H1 (cell line): ENCODE measurements at regions not wholly inside any gene's neighbourhood (a gene's known extent, or its start where the extent isn't known, plus 50 kb on each side); places are given as distances from the start of the nearest gene placed in this dataset.

ENCODE experiments used
- ASH2L ChIP-seq: fragments of 200-600, 300-600 bp; sonication (generic); IDR thresholded peaks from one replicate; pipeline ENCODE4 v1.7.1; 2017; ENCODE audit warnings: low read length
- CHD1 ChIP-seq: IDR thresholded peaks from 2 replicates; pipeline ENCODE4 v1.6.1; 2012; ENCODE audit warnings: low read depth, low read length, improper control_type of control experiment
- CHD2 ChIP-seq: IDR thresholded peaks from 2 replicates; pipeline ENCODE4 v1.6.1; 2012; ENCODE audit warnings: low read length, improper control_type of control experiment
- E2F6 ChIP-seq: IDR thresholded peaks from 2 replicates; pipeline ENCODE4 v1.6.1; 2012; ENCODE audit warnings: inconsistent platforms
- EGR1 ChIP-seq: IDR thresholded peaks from 2 replicates; pipeline ENCODE4 v1.6.1; 2011; ENCODE audit warnings: low read depth, low read length, borderline replicate concordance
- MAFK ChIP-seq: IDR thresholded peaks from 2 replicates; pipeline ENCODE4 v1.6.1; 2012; ENCODE audit warnings: low read depth, mild to moderate bottlenecking, improper control_type of control experiment, low read length
- NANOG ChIP-seq: IDR thresholded peaks from 2 replicates; pipeline ENCODE4 v1.6.1; 2011; ENCODE audit warnings: low read length, low read depth, mild to moderate bottlenecking, inconsistent platforms; ENCODE audit not compliant: insufficient read depth, poor library complexity, severe bottlenecking
- SIN3A ChIP-seq, 2 experiments: IDR thresholded peaks in 1 of 2; conservative IDR thresholded peaks in 1 of 2; 2 replicates each; pipeline ENCODE4 v1.6.1; 2011 to 2012; ENCODE audit warnings: low read length in 2 of 2, improper control_type of control experiment in 1 of 2, low read depth in 1 of 2, mild to moderate bottlenecking in 1 of 2

- no peak for TF ChIP-seq MAFK
- TF ChIP-seq CHD2 = no peak
- TF ChIP-seq NANOG = no peak
- TF ChIP-seq SIN3A (conservative IDR thresholded peaks at IDR 0.05 in 1 of 2, IDR thresholded peaks at IDR 0.05 in 1 of 2; ENCODE audit: low read depth in 1 of 2, low read length in 2 of 2) = no peak
- TF ChIP-seq ASH2L = no peak
- no peak for TF ChIP-seq CHD1
- no peak for TF ChIP-seq EGR1
- no peak for TF ChIP-seq E2F6
Observed at GRCh38 chr11:103735497-103736032, 300.9 kb upstream of the DDI1 start (continued).
